GM12864 (cell line): ENCODE measurements at regions not wholly inside any gene's neighbourhood (a gene's known extent, or its start where the extent isn't known, plus 50 kb on each side); places are given as distances from the start of the nearest gene placed in this dataset.

Source experiments
- DNase-seq: peaks from one replicate; pipeline ENCODE4 v3.0.0-alpha.2; 2011; ENCODE audit warnings: low read depth
- H3K4me3 ChIP-seq: 2 replicates; pipeline ENCODE4 v1.5.1; 2011; ENCODE audit warnings: mild to moderate bottlenecking, low read depth, low read length, control low read depth
- TF ChIP-seq, protein P1 (sequence below): IDR thresholded peaks from 2 replicates; pipeline ENCODE4 v1.5.1; 2011; ENCODE audit warnings: low read depth, mild to moderate bottlenecking, moderate library complexity, low read length, control low read depth, inconsistent platforms; ENCODE audit errors: missing control alignments

- no peak for DNase-seq
- H3K4me3 ChIP-seq, result no peak overlapping the region
- TF ChIP-seq, protein P1, sequence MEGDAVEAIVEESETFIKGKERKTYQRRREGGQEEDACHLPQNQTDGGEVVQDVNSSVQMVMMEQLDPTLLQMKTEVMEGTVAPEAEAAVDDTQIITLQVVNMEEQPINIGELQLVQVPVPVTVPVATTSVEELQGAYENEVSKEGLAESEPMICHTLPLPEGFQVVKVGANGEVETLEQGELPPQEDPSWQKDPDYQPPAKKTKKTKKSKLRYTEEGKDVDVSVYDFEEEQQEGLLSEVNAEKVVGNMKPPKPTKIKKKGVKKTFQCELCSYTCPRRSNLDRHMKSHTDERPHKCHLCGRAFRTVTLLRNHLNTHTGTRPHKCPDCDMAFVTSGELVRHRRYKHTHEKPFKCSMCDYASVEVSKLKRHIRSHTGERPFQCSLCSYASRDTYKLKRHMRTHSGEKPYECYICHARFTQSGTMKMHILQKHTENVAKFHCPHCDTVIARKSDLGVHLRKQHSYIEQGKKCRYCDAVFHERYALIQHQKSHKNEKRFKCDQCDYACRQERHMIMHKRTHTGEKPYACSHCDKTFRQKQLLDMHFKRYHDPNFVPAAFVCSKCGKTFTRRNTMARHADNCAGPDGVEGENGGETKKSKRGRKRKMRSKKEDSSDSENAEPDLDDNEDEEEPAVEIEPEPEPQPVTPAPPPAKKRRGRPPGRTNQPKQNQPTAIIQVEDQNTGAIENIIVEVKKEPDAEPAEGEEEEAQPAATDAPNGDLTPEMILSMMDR, result no peak
Measured at GRCh38 chr1:14019461-14019860, 319.5 kb downstream of the PRDM2 start.

DNA sequence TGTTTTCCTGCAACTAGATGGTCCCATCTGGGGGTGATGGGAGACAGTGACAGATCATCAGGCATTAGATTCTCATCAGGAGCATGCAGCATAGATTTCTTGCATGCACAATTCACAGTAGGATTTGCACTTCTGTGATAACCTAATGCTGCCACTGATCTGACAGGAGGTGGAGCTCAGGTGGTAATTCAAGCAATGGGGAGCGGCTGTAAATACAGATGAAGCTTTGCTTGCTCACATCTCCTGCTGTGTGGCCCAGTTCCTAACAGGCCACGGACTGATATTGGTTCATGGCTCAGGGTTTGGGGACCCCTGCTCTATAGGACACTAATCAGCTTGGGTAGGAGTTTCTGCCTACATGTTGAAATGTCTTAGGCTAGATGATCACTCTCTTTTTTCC lies 320.0 kb downstream of the PRDM2 start:
- no peak for DNase-seq
- no peak overlapping the region for H3K4me3 ChIP-seq
- TF ChIP-seq, protein P1, result no peak

DNA sequence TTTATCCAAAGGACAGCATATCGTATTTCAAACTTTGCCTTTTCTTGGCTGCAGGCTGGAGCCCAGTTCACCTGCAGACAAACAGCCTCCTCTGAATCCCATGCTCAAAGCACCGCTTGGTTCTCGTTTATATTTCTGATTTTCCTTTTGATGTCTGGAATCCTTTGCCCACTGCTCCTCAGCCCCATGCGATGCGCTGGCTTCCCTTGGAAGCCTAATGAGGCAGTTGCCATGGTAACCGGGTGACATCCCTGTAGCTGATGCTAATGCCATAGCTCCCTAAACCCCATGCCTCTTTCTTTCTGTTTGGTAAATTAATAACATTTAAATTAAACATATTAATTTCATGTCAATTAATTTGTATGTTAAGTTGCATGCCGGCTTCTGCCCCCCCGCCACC lies 327.1 kb downstream of the PRDM2 start:
- no peak for DNase-seq
- TF ChIP-seq, protein P1, result no peak
- no peak overlapping the region for H3K4me3 ChIP-seq

DNA sequence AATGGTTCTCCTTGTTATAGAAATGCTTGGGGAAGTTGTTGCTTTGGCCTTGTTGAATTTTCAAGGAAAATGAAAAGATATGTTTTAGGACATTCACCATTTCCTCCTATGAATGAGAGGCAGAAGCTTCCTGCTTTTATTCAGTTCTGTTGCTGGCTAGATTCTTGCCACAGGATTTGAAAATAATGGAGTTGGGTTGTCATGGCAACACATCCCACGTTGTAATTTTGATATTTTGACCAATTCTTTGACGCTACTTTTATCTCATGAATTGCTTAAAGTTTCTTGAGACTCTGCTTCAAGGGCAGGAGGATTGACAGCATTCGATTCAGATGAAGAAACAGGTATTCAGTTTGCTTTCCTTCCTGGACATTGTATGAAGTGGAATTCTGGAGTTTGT lies 331.5 kb downstream of the PRDM2 start:
- no peak for DNase-seq
- TF ChIP-seq, protein P1, result no peak

GRCh38 chr1:14034506-14034905 lies 334.5 kb downstream of the PRDM2 start:
- TF ChIP-seq, protein P1, result no peak
- no peak overlapping the region for H3K4me3 ChIP-seq
- DNase-seq, result no peak

More for the DNA sequence above, 331.5 kb downstream of the PRDM2 start:
- H3K4me3 ChIP-seq, result no peak overlapping the region

DNA sequence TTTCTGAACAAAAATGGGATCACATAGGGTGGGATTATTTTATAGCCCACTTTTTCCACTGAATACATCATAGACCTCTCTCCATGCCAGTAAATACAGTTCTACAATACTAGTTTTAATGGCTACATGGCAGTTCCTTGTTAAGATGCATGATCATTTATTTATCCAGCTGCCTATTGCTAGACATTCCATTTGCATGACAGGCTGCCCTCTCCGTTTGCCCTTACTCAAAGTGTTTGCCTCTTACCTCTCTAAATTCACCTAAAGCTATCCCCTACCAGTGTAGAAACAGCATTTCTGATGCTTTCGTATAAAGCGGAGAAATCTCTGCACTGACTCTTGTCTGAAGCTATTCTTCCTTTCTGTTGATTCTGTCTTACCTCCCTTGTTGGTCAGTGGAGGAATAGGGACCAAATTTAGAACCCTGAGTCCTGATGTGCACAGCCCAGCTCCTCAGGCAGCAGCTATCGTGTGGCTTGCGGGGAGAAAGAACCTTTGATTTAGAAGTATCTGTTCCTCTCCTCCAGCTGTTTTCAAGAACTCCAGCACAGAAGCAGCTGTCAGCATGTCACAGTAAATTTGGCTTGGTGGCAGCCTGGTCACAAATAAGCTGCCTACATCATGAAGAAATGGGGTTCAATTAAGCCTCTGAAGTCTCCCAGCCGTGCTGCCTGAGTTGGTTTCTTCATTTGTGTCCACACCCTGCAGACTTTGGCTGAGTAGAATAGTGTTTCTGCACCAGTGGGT lies 337.3 kb downstream of the PRDM2 start:
- no peak overlapping the region for H3K4me3 ChIP-seq
- TF ChIP-seq, protein P1, result no peak
- DNase-seq, result no peak

DNA sequence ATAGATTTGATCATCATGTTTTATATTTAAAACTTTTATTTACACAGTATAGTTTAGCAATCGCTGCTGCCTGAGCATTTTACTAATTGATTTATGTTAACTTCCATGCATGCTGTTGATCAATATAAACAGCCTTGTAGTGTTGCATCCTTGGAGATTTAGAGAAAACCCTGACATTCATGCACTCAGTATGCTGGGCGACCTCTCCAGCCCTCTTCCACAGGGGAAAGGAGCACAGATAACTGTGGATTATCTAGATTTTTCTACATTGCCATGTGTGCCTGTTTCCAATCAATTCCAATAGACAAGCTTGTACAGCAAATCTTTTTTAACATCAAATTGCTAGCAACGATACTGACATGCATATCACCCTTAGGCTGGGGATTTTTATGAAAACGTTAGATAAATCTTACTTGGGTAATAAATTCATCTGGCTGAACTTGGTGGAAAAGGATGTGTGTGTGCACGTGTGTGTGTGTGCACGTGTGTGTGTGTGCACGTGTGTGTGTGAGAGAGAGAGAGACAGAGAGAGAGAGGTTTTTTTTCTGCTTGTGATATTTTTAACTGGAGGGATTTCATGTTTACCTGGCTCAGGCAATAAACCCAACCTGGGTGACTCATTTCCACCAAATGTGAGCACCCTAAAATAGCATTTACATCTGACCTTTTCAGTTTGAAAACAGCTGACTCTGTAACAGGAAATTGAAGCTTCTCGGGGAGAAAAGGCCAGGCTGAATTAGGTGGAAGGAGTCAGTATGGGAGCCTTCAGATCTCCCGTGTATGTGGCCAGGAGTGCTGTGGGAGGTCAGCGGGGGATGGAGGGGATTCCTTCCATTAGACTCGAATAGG lies 339.8 kb downstream of the PRDM2 start:
- H3K4me3 ChIP-seq, result no peak overlapping the region
- TF ChIP-seq, protein P1, result no peak

More for the DNA sequence above, 339.8 kb downstream of the PRDM2 start:
- DNase-seq, result peak; percentile 24
